ENCODE measurements at regions not wholly inside any gene's neighbourhood (a gene's known extent, or its start where the extent isn't known, plus 50 kb on each side); places are given as distances from the start of the nearest gene placed in this dataset.

DNA sequence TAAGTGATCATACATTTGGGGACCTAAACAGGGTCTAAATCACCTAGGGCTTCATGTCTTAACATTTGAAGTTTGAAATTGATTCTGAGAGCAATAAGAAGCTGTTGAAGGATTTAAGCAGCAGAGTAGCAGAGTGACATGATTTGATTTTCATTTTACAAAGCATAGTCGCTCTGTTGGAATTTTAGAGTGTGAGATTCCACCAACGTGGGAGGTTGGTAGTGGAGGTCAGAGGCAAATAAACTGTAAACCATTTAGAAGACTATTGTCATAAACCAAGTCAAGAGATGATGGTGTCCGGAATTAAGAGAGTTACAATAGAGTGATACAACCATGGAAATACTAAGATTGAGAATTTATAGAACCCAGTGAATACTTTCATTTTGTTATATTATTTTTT lies 52.7 kb upstream of the ZDHHC17 start:
- DNase-seq, result no peak

DNA sequence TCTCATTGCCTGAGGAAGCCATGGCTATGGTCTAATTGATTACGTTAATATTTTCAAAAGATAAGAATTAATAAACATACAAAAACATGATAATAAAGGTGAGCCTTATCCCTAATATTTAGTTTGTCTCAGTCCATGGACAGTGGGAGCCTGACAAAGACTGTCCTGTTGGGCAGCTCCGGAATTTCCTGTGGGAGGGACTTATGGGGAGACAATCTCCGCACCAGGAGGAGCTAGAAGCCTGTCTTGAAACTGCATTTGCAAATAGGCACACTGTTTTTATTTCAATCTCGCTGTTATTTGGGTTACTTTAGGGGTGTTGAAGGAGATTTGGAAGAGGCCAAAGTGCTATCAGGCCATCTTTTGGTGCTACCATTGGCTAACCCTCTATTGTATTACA lies 50.8 kb upstream of the ZDHHC17 start:
- no peak for DNase-seq

DNA sequence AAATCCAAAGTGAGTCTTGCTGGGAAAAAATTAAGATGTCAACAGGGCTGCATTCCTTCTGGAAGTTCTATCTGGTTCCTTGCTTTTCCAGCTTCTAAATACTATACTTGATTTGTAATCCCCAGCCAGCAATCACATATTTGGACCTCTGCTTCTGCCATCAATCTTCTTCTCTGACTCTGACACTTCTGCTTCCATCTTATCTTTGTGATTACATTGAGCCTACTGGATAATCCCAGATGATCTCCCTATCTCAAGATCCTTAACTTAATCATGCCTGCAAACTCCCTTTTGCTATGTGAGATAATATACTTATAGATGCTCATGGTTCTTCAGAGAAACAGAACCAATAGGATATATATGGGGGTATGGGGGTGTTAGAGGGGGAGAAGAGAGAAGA lies 49.9 kb upstream of the ZDHHC17 start:
- DNase-seq, result no peak
